HFF-Myc (cell line): ENCODE measurements at regions not wholly inside any gene's neighbourhood (a gene's known extent, or its start where the extent isn't known, plus 50 kb on each side); places are given as distances from the start of the nearest gene placed in this dataset.

Source experiments
- DNase-seq: peaks from one replicate; pipeline ENCODE4 v3.0.0-alpha.2; 2011; ENCODE audit warnings: low read depth; ENCODE audit errors: extremely low read depth
- H3K4me3 ChIP-seq: replicated peaks from 2 replicates; pipeline ENCODE4 v1.5.1; 2011; ENCODE audit warnings: low read depth, mild to moderate bottlenecking, control low read depth, low read length
- CTCF ChIP-seq: IDR thresholded peaks from 2 replicates; pipeline ENCODE4 v1.5.1; 2012; ENCODE audit warnings: mild to moderate bottlenecking, low read depth, low read length, control low read depth; ENCODE audit errors: missing control alignments

- DNase-seq, result no peak
- H3K4me3 ChIP-seq, result no peak overlapping the region
- TF ChIP-seq CTCF, result no peak
These were observed 440.4 kb upstream of the CDH20 start for GRCh38 chr18:60892855-60893254.

GRCh38 chr18:60893355-60894097 lies 439.7 kb upstream of the CDH20 start:
- no peak overlapping the region for H3K4me3 ChIP-seq

DNA sequence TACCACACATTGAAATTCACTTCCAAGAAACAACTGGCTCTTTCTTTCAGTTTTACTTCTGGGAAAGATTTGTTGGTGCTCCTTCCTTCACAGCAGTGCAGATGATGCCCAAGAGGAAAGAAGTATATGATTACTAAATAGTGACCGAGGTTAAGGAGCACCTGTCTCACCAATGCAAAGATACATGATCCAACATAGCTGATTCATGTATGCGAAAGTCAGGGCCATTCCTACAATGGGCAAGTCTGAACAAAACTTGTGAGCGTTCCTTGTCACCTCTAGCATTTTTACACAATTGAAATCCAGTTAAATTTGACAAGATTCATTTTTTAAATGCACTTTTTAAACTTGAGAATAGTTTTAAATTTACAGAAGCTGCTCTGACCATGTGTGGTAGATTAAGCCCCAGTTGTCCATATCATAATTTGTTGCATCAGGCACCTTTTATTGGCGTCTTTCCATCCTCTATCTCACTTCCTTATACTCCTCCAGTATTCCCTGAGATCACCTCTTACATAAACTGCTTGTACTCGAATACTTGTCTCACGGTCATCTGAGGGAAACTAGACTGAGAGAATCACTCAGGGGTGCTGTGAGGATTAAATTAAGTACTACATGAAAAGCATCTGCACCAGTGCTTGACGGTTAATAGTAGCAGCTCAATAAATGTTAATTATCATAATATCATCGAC lies 438.8 kb upstream of the CDH20 start:
- no peak for TF ChIP-seq CTCF
- no peak overlapping the region for H3K4me3 ChIP-seq
- DNase-seq, result no peak

More at GRCh38 chr18:60893355-60894097, 439.7 kb upstream of the CDH20 start:
- no peak for TF ChIP-seq CTCF
- DNase-seq, result no peak

GRCh38 chr18:60895181-60895580 lies 438.0 kb upstream of the CDH20 start:
- TF ChIP-seq CTCF, result no peak
- no peak for DNase-seq
- no peak overlapping the region for H3K4me3 ChIP-seq

- DNase-seq, result no peak
- no peak for TF ChIP-seq CTCF
- H3K4me3 ChIP-seq, result no peak overlapping the region
These were observed 435.1 kb upstream of the CDH20 start for GRCh38 chr18:60898111-60898510.

- no peak for DNase-seq
- TF ChIP-seq CTCF, result no peak
- no peak overlapping the region for H3K4me3 ChIP-seq
These were observed 427.5 kb upstream of the CDH20 start for GRCh38 chr18:60905699-60906098.

- no peak for DNase-seq
- no peak overlapping the region for H3K4me3 ChIP-seq
- TF ChIP-seq CTCF, result no peak
These were observed 422.7 kb upstream of the CDH20 start for GRCh38 chr18:60910534-60910933.
